AG09319 (cell line): ENCODE measurements at regions not wholly inside any gene's neighbourhood (a gene's known extent, or its start where the extent isn't known, plus 50 kb on each side); places are given as distances from the start of the nearest gene placed in this dataset.

Experiments
- DNase-seq: peaks from one replicate; pipeline ENCODE4 v3.0.0-alpha.2; 2010; ENCODE audit warnings: low read depth; ENCODE audit errors: extremely low read depth
- CTCF ChIP-seq: IDR thresholded peaks from 2 replicates; pipeline ENCODE4 v1.5.1; 2011; ENCODE audit warnings: low read depth, mild to moderate bottlenecking, inconsistent platforms, low read length, moderate library complexity

- no peak for TF ChIP-seq CTCF
- no peak for DNase-seq
These were observed 558.7 kb upstream of the TNP1 start for GRCh38 chr2:217418544-217418943.

- no peak for TF ChIP-seq CTCF
- no peak for DNase-seq
These were observed 558.2 kb upstream of the TNP1 start for GRCh38 chr2:217418090-217418489.

GRCh38 chr2:217417536-217417935, 557.7 kb upstream of the TNP1 start:
- TF ChIP-seq CTCF, result no peak
- DNase-seq, result no peak

- no peak for TF ChIP-seq CTCF
- DNase-seq, result no peak
These were observed 555.5 kb upstream of the TNP1 start for GRCh38 chr2:217415316-217415715.

GRCh38 chr2:217414429-217414828, 554.6 kb upstream of the TNP1 start:
- TF ChIP-seq CTCF, result no peak
- DNase-seq, result no peak

GRCh38 chr2:217413193-217413592, 553.3 kb upstream of the TNP1 start:
- DNase-seq, result no peak
- TF ChIP-seq CTCF, result no peak

GRCh38 chr2:217412721-217413120, 552.9 kb upstream of the TNP1 start:
- TF ChIP-seq CTCF, result no peak

More at GRCh38 chr2:217412721-217413120, 552.9 kb upstream of the TNP1 start:
- no peak for DNase-seq
